Suprapubic skin (tissue), 3 donors: ENCODE measurements at regions not wholly inside any gene's neighbourhood (a gene's known extent, or its start where the extent isn't known, plus 50 kb on each side); places are given as distances from the start of the nearest gene placed in this dataset.

ENCODE experiments used
- EP300 ChIP-seq: sonication (generic); formaldehyde crosslinking; IDR thresholded peaks from one replicate; pipeline ENCODE4 v1.6.1; 2017; ENCODE audit warnings: antibody characterized with exemption
- POLR2A ChIP-seq, 2 donors: fragments of 450-650 bp; IDR thresholded peaks; one replicate each; pipeline ENCODE4 v1.6.1; 2017; ENCODE audit warnings: antibody characterized with exemption in 2 of 2, mild to moderate bottlenecking in 2 of 2, moderate library complexity in 2 of 2
- TF ChIP-seq, protein P1 (sequence below), 2 donors: fragments of 200-600 bp in 1 of 2; fragments of 450-650 bp in 1 of 2; sonication (generic) in 1 of 2; IDR thresholded peaks; one replicate each; pipeline ENCODE4 v1.5.1; 2016 to 2019; ENCODE audit warnings: antibody characterized with exemption in 2 of 2, mild to moderate bottlenecking in 1 of 2, moderate library complexity in 1 of 2

DNA sequence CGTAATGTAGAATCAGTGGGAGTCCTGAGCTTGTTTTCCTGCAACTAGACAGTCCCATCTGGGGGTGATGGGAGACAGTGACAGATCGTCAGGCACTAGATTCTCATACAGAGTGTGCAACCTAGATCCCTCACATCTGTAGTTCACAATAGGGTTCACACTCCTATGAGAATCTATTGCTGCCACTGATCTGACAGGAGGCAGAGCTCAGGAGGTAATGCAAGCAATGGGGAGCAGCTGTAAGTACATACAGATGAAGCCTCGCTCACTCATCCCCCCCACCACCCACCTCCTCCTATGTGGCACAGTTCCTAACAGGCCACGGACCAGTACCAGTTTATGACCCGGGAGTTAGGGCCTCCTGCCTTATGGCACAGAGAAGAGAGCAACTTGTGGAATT lies 116.2 kb upstream of the PIK3R1 start:
- TF ChIP-seq POLR2A (IDR thresholded peaks at IDR 0.05) (no peak), EP300 (no peak)
- TF ChIP-seq, protein P1, sequence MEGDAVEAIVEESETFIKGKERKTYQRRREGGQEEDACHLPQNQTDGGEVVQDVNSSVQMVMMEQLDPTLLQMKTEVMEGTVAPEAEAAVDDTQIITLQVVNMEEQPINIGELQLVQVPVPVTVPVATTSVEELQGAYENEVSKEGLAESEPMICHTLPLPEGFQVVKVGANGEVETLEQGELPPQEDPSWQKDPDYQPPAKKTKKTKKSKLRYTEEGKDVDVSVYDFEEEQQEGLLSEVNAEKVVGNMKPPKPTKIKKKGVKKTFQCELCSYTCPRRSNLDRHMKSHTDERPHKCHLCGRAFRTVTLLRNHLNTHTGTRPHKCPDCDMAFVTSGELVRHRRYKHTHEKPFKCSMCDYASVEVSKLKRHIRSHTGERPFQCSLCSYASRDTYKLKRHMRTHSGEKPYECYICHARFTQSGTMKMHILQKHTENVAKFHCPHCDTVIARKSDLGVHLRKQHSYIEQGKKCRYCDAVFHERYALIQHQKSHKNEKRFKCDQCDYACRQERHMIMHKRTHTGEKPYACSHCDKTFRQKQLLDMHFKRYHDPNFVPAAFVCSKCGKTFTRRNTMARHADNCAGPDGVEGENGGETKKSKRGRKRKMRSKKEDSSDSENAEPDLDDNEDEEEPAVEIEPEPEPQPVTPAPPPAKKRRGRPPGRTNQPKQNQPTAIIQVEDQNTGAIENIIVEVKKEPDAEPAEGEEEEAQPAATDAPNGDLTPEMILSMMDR (IDR thresholded peaks at IDR 0.05) = no peak
